ENCODE measurements at regions not wholly inside any gene's neighbourhood (a gene's known extent, or its start where the extent isn't known, plus 50 kb on each side); places are given as distances from the start of the nearest gene placed in this dataset.

- Histone ChIP-seq H3K56ac (replicated peaks; ENCODE audit: insufficient read length, low read depth, low read length) (no peak overlapping the region), H2BK5ac (ENCODE audit: low read depth, low read length) (no peak overlapping the region), H3K4me3 (ENCODE audit: extremely low read depth in 1 of 4, insufficient read depth in 2 of 4, low read depth in 3 of 4, low read length in 4 of 4) (no peak overlapping the region), H3K4ac (replicated peaks; ENCODE audit: insufficient read length, low read depth, low read length) (no peak overlapping the region), H3K9me3 (ENCODE audit: insufficient read depth in 2 of 2, low read depth in 1 of 2, low read length in 1 of 2) (no peaks in the 10 kb centered on the region), H4K20me1 (replicated peaks in 1 of 2; ENCODE audit: control insufficient read depth in 1 of 2, insufficient read depth in 2 of 2, low read length in 2 of 2) (no peaks in the 10 kb centered on the region), H3K4me2 (ENCODE audit: insufficient read depth in 1 of 2, low read depth in 2 of 2, low read length in 2 of 2) (no peak overlapping the region), H3K18ac (ENCODE audit: extremely low read depth, low read length) (no peak overlapping the region), H3K27me3 (replicated peaks in 1 of 4; ENCODE audit: control insufficient read depth in 3 of 4, extremely low read depth in 1 of 4, insufficient read depth in 3 of 4, low read length in 3 of 4) (no peaks in the 10 kb centered on the region), H3K23ac (ENCODE audit: insufficient read length) (no peak overlapping the region), H3K27ac (ENCODE audit: low read depth, low read length) (no peak overlapping the region), H3K79me1 (ENCODE audit: low read depth, low read length) (no peaks in the 10 kb centered on the region), H3K14ac (ENCODE audit: insufficient read length) (no peak overlapping the region), H2AK5ac (ENCODE audit: low read depth, low read length) (no peak overlapping the region), H2BK20ac (ENCODE audit: low read length) (no peak overlapping the region), H4K8ac (ENCODE audit: extremely low read depth, insufficient read depth, low read length) (no peak overlapping the region), H2BK120ac (replicated peaks; ENCODE audit: low read depth, low read length) (no peak overlapping the region), H2AFZ (ENCODE audit: low read length) (no peak overlapping the region), H3K79me2 (ENCODE audit: control insufficient read depth in 1 of 2, insufficient read depth in 2 of 2, low read length in 2 of 2) (no peaks in the 10 kb centered on the region), H3K36me3 (ENCODE audit: control insufficient read depth in 2 of 4, insufficient read depth in 4 of 4, low read length in 3 of 4) (no peaks in the 10 kb centered on the region), H3K4me1 (replicated peaks in 1 of 4; ENCODE audit: control insufficient read depth in 3 of 4, insufficient read depth in 4 of 4, low read length in 3 of 4) (no peaks in the 10 kb centered on the region), H3K9ac (replicated peaks in 1 of 4; ENCODE audit: extremely low read depth in 1 of 4, low read depth in 3 of 4, low read length in 3 of 4) (no peak overlapping the region), H4K91ac (replicated peaks; ENCODE audit: insufficient read length, low read length) (no peak overlapping the region), H2BK15ac (ENCODE audit: low read length) (no peak overlapping the region), H3K23me2 (ENCODE audit: low read depth, low read length) (no peaks in the 10 kb centered on the region), H4K5ac (ENCODE audit: insufficient read length, low read depth, low read length) (no peak overlapping the region), H2BK12ac (ENCODE audit: low read depth, low read length) (no peak overlapping the region)
- 82% methylated on average over 3 of the region's 3 CpGs; no CpG with 5 or more reads in 1 of the 2 experiments for WGBS, 2 experiments (ENCODE audit: extremely low coverage in 1 of 2, insufficient coverage in 1 of 2, insufficient read length in 1 of 2, insufficient replicate concordance in 2 of 2, low coverage in 1 of 2, low lambda C conversion rate in 2 of 2, missing lambda C conversion rate in 1 of 2)
- no peak for FAIRE-seq
- no peak for TF ChIP-seq CHD2 (IDR thresholded peaks at IDR 0.05; ENCODE audit: low read length)
- no peak for TF ChIP-seq EP300 (IDR thresholded peaks at IDR 0.05; ENCODE audit: borderline replicate concordance in 1 of 2, low read depth in 2 of 2, low read length in 2 of 2)
- TF ChIP-seq RXRA (IDR thresholded peaks at IDR 0.05; ENCODE audit: insufficient read depth, low read depth, low read length), result no peak
- no peak for TF ChIP-seq MAX (IDR thresholded peaks at IDR 0.05)
- no peak for TF ChIP-seq RBBP5 (IDR thresholded peaks at IDR 0.05; ENCODE audit: borderline replicate concordance, low read depth, low read length)
- TF ChIP-seq MAFK (IDR thresholded peaks at IDR 0.05; ENCODE audit: low read depth, low read length), result no peak
- TF ChIP-seq TCF12 (IDR thresholded peaks at IDR 0.05; ENCODE audit: low read depth, low read length), result no peak
- POLR2A ChIA-PET (ENCODE audit: partially characterized antibody), result no interaction called here
- CTCF ChIA-PET (ENCODE audit: partially characterized antibody), result interaction anchor here (0.9 to 3.3 kb wide), 6 partner anchors 9 to 164 kb away, joined by 3 to 22 read pairs (median 4); no protein-coding TSS in a partner anchor
- DNase-seq (ENCODE audit: low read depth in 1 of 2, low spot score in 2 of 2), result no peak
Measured at GRCh38 chr15:38864122-38864521, 299.5 kb upstream of the RASGRP1 start.
